ENCODE measurements at regions not wholly inside any gene's neighbourhood (a gene's known extent, or its start where the extent isn't known, plus 50 kb on each side); places are given as distances from the start of the nearest gene placed in this dataset.

- no peaks in the 10 kb centered on the region for H4K20me1 ChIP-seq (ENCODE audit: control insufficient read depth, insufficient read depth, low read depth, low read length)
- H3F3A ChIP-seq (ENCODE audit: control insufficient read depth, insufficient read depth), result no peaks in the 10 kb centered on the region
- H3K4me2 ChIP-seq (ENCODE audit: low read length), result no peak overlapping the region
- H3K4me1 ChIP-seq (ENCODE audit: control insufficient read depth, low read length), result no peaks in the 10 kb centered on the region
- no peaks in the 10 kb centered on the region for H3K79me2 ChIP-seq (ENCODE audit: control insufficient read depth, low read length)
- TF ChIP-seq EZH2phosphoT487 (IDR thresholded peaks at IDR 0.05; ENCODE audit: borderline replicate concordance, low read length), result no peak
- TF ChIP-seq, protein P1, sequence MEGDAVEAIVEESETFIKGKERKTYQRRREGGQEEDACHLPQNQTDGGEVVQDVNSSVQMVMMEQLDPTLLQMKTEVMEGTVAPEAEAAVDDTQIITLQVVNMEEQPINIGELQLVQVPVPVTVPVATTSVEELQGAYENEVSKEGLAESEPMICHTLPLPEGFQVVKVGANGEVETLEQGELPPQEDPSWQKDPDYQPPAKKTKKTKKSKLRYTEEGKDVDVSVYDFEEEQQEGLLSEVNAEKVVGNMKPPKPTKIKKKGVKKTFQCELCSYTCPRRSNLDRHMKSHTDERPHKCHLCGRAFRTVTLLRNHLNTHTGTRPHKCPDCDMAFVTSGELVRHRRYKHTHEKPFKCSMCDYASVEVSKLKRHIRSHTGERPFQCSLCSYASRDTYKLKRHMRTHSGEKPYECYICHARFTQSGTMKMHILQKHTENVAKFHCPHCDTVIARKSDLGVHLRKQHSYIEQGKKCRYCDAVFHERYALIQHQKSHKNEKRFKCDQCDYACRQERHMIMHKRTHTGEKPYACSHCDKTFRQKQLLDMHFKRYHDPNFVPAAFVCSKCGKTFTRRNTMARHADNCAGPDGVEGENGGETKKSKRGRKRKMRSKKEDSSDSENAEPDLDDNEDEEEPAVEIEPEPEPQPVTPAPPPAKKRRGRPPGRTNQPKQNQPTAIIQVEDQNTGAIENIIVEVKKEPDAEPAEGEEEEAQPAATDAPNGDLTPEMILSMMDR (IDR thresholded peaks at IDR 0.05; ENCODE audit: low read depth, low read length, poor library complexity, severe bottlenecking), result no peak
- H3K9me2 ChIP-seq (replicated peaks; ENCODE audit: control insufficient read depth, low read length), result no peaks in the 10 kb centered on the region
- H3K9me3 ChIP-seq (ENCODE audit: control insufficient read depth, insufficient read depth, low read length), result no peaks in the 10 kb centered on the region
- no peaks in the 10 kb centered on the region for H3K27me3 ChIP-seq (ENCODE audit: control insufficient read depth, low read length)
- H3K27ac ChIP-seq (ENCODE audit: low read depth, low read length), result no peak overlapping the region
- no peak overlapping the region for H3K4me3 ChIP-seq (ENCODE audit: low read length)
- H3K36me3 ChIP-seq (ENCODE audit: control insufficient read depth, low read length), result no peaks in the 10 kb centered on the region
Observed at GRCh38 chr2:235382601-235383000, 111.2 kb upstream of the AGAP1 start.

GRCh38 chr2:235383272-235383843 is 110.5 kb upstream of the AGAP1 start:
- Histone ChIP-seq H3K4me3 (ENCODE audit: low read length) (no peak overlapping the region), H4K20me1 (ENCODE audit: control insufficient read depth, insufficient read depth, low read depth, low read length) (no peaks in the 10 kb centered on the region), H3K4me1 (ENCODE audit: control insufficient read depth, low read length) (no peaks in the 10 kb centered on the region), H3K79me2 (ENCODE audit: control insufficient read depth, low read length) (no peaks in the 10 kb centered on the region), H3F3A (ENCODE audit: control insufficient read depth, insufficient read depth) (no peaks in the 10 kb centered on the region), H3K9me2 (replicated peaks; ENCODE audit: control insufficient read depth, low read length) (no peaks in the 10 kb centered on the region), H3K9me3 (ENCODE audit: control insufficient read depth, insufficient read depth, low read length) (no peaks in the 10 kb centered on the region; the same call in 1 of the 2 replicates), H3K27ac (ENCODE audit: low read depth, low read length) (no peak overlapping the region), H3K4me2 (ENCODE audit: low read length) (no peak overlapping the region), H3K36me3 (ENCODE audit: control insufficient read depth, low read length) (no peaks in the 10 kb centered on the region), H3K27me3 (ENCODE audit: control insufficient read depth, low read length) (no peaks in the 10 kb centered on the region)
- TF ChIP-seq EZH2phosphoT487 (IDR thresholded peaks at IDR 0.05; ENCODE audit: borderline replicate concordance, low read length), result no peak
- TF ChIP-seq, protein P1 (IDR thresholded peaks at IDR 0.05; ENCODE audit: low read depth, low read length, poor library complexity, severe bottlenecking), result no peak

DNA sequence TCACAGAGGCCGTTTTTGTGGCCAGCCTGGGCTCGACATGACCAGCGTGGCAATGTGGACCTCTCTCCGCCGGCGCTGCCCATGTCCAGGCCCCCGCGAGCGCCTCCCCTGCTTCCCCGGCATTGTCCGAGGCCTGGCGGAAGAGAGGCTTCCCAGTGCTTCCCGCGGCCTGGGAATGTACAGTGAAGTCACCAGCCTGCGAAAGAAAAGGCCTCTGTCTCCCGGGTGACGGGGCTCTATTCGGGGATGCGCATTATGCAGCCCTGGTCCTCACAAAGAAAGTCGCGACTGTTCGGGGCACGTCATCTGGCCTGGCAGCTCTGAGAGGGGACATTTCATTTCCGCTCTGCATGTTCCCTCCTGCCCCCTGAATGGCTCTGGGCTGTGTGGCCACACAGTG is 109.2 kb upstream of the AGAP1 start:
- TF ChIP-seq, protein P1 (IDR thresholded peaks at IDR 0.05; ENCODE audit: low read depth, low read length, poor library complexity, severe bottlenecking), result no peak
- TF ChIP-seq EZH2phosphoT487 (IDR thresholded peaks at IDR 0.05; ENCODE audit: borderline replicate concordance, low read length), result no peak
- Histone ChIP-seq H4K20me1 (ENCODE audit: control insufficient read depth, insufficient read depth, low read depth, low read length) (no peaks in the 10 kb centered on the region), H3K27me3 (ENCODE audit: control insufficient read depth, low read length) (no peaks in the 10 kb centered on the region), H3K4me2 (ENCODE audit: low read length) (no peak overlapping the region), H3K27ac (ENCODE audit: low read depth, low read length) (no peak overlapping the region), H3K36me3 (ENCODE audit: control insufficient read depth, low read length) (no peaks in the 10 kb centered on the region), H3K4me3 (ENCODE audit: low read length) (no peak overlapping the region), H3K4me1 (ENCODE audit: control insufficient read depth, low read length) (no peaks in the 10 kb centered on the region), H3K79me2 (ENCODE audit: control insufficient read depth, low read length) (no peaks in the 10 kb centered on the region), H3K9me2 (replicated peaks; ENCODE audit: control insufficient read depth, low read length) (no peaks in the 10 kb centered on the region), H3K9me3 (ENCODE audit: control insufficient read depth, insufficient read depth, low read length) (no peaks in the 10 kb centered on the region; the same call in 1 of the 2 replicates), H3F3A (ENCODE audit: control insufficient read depth, insufficient read depth) (no peaks in the 10 kb centered on the region)

All from DOHH2 (cell line).